Astrocyte (in vitro differentiated cells and primary cell): ENCODE measurements at regions not wholly inside any gene's neighbourhood (a gene's known extent, or its start where the extent isn't known, plus 50 kb on each side); places are given as distances from the start of the nearest gene placed in this dataset.
A peak's percentile ranks its signal among the peaks of the same experiment; 100 is the strongest.

ENCODE experiments used
- DNase-seq: peaks from one replicate; pipeline ENCODE4 v3.0.0-alpha.2; 2010; ENCODE audit warnings: low read depth
- FAIRE-seq: peaks from 2 replicates; lab custom pipeline; 2011; peaks lifted over from hg19 to GRCh38; lab: Jason Lieb, UNC
- H2AFZ ChIP-seq: 2 replicates; pipeline ENCODE4 v1.6.0; 2012; ENCODE audit warnings: low read depth, low read length, inconsistent platforms
- H3K27ac ChIP-seq: 2 replicates; pipeline ENCODE4 v1.5.1; 2011; ENCODE audit warnings: low read depth, low read length, inconsistent platforms
- H3K27me3 ChIP-seq: 2 replicates; pipeline ENCODE4 v1.6.0; 2011; ENCODE audit warnings: low read length, inconsistent platforms; ENCODE audit not compliant: insufficient read depth
- H3K36me3 ChIP-seq: 2 replicates; pipeline ENCODE4 v1.5.1; 2011; ENCODE audit warnings: low read length, inconsistent platforms; ENCODE audit not compliant: insufficient read depth
- H3K4me1 ChIP-seq: 2 replicates; pipeline ENCODE4 v1.5.1; 2011; ENCODE audit warnings: low read length, inconsistent platforms; ENCODE audit not compliant: insufficient read depth
- H3K4me2 ChIP-seq: 2 replicates; pipeline ENCODE4 v1.6.0; 2012; ENCODE audit warnings: low read length, inconsistent platforms
- H3K4me3 ChIP-seq: 2 replicates; pipeline ENCODE4 v1.5.1; 2011; ENCODE audit warnings: low read depth, mild to moderate bottlenecking, low read length, inconsistent platforms; ENCODE audit not compliant: insufficient read depth
- H3K79me2 ChIP-seq: 2 replicates; pipeline ENCODE4 v1.6.0; 2012; ENCODE audit warnings: mild to moderate bottlenecking, low read length, inconsistent platforms; ENCODE audit not compliant: insufficient read depth
- H3K9ac ChIP-seq: 2 replicates; pipeline ENCODE4 v1.6.0; 2012; ENCODE audit warnings: mild to moderate bottlenecking, low read length, inconsistent platforms
- H3K9me3 ChIP-seq: 2 replicates; pipeline ENCODE4 v1.5.1; 2012; ENCODE audit warnings: low read depth, mild to moderate bottlenecking, low read length, inconsistent platforms; ENCODE audit not compliant: insufficient read depth
- H4K20me1 ChIP-seq: 2 replicates; pipeline ENCODE4 v1.6.0; 2012; ENCODE audit warnings: low read length, inconsistent platforms; ENCODE audit not compliant: insufficient read depth
- H3K27ac Mint-ChIP-seq: one replicate; pipeline ENCODE4 v1.8.0; 2021; ENCODE audit warnings: mild to moderate bottlenecking, mixed read lengths; ENCODE audit not compliant: unreplicated experiment
- H3K27me3 Mint-ChIP-seq: one replicate; pipeline ENCODE4 v1.8.0; 2021; ENCODE audit warnings: low read depth, mixed read lengths; ENCODE audit not compliant: unreplicated experiment
- H3K36me3 Mint-ChIP-seq: one replicate; pipeline ENCODE4 v1.8.0; 2021; ENCODE audit warnings: low read depth, mixed read lengths; ENCODE audit not compliant: unreplicated experiment
- H3K4me1 Mint-ChIP-seq: one replicate; pipeline ENCODE4 v1.8.0; 2021; ENCODE audit warnings: low read depth, mixed read lengths; ENCODE audit not compliant: unreplicated experiment
- H3K4me3 Mint-ChIP-seq: one replicate; pipeline ENCODE4 v1.8.0; 2021; ENCODE audit warnings: mild to moderate bottlenecking, moderate library complexity, mixed read lengths; ENCODE audit not compliant: unreplicated experiment
- H3K9me3 Mint-ChIP-seq: one replicate; pipeline ENCODE4 v1.8.0; 2021; ENCODE audit warnings: mild to moderate bottlenecking, mixed read lengths; ENCODE audit not compliant: unreplicated experiment
- CTCF ChIP-seq: IDR thresholded peaks from 2 replicates; pipeline ENCODE4 v1.5.1; 2011; ENCODE audit warnings: low read depth, mild to moderate bottlenecking, inconsistent platforms, low read length, moderate library complexity; ENCODE audit not compliant: insufficient read depth
- EZH2 ChIP-seq: IDR thresholded peaks from 2 replicates; pipeline ENCODE4 v1.6.1; 2012; ENCODE audit warnings: mild to moderate bottlenecking, low read length, inconsistent platforms; ENCODE audit not compliant: insufficient read depth

- Histone ChIP-seq H3K36me3 (no peaks in the 10 kb centered on the region), H2AFZ (no peak overlapping the region), H3K27ac (no peak overlapping the region), H3K9ac (no peak overlapping the region), H4K20me1 (no peaks in the 10 kb centered on the region), H3K79me2 (no peaks in the 10 kb centered on the region), H3K4me3 (no peak overlapping the region), H3K4me2 (no peak overlapping the region), H3K27me3 (peaks cover 9% of the 10 kb centered on the region), H3K4me1 (no peaks in the 10 kb centered on the region), H3K9me3 (no peaks in the 10 kb centered on the region)
- DNase-seq (no peak), FAIRE-seq (no peak)
- Mint-ChIP-seq H3K4me1 (no peaks in the 10 kb centered on the region), H3K36me3 (no peaks in the 10 kb centered on the region), H3K9me3 (no peaks in the 10 kb centered on the region), H3K27me3 (peaks cover 50% of the 10 kb centered on the region), H3K27ac (no peak overlapping the region), H3K4me3 (no peak overlapping the region)
- TF ChIP-seq EZH2, result no peak
- no peak for TF ChIP-seq CTCF
Measured at GRCh38 chr16:48810436-48810802, 200.4 kb upstream of the N4BP1 start.

GRCh38 chr16:48790151-48790550, 180.2 kb upstream of the N4BP1 start:
- Mint-ChIP-seq H3K27ac (no peak overlapping the region), H3K4me3 (no peak overlapping the region), H3K4me1 (no peaks in the 10 kb centered on the region), H3K9me3 (no peaks in the 10 kb centered on the region), H3K36me3 (no peaks in the 10 kb centered on the region), H3K27me3 (peaks cover 11% of the 10 kb centered on the region)
- Histone ChIP-seq H3K9me3 (no peaks in the 10 kb centered on the region), H3K27ac (no peak overlapping the region), H3K4me3 (no peak overlapping the region), H3K4me2 (no peak overlapping the region), H3K27me3 (no peaks in the 10 kb centered on the region), H2AFZ (no peak overlapping the region), H4K20me1 (no peaks in the 10 kb centered on the region), H3K4me1 (no peaks in the 10 kb centered on the region), H3K79me2 (no peaks in the 10 kb centered on the region), H3K36me3 (no peaks in the 10 kb centered on the region), H3K9ac (no peak overlapping the region)
- FAIRE-seq (no peak), DNase-seq (no peak)
- TF ChIP-seq CTCF, result no peak
- TF ChIP-seq EZH2, result no peak

- Histone ChIP-seq H3K36me3 (no peaks in the 10 kb centered on the region), H3K9ac (no peak overlapping the region)
Measured at GRCh38 chr16:48788475-48788874, 178.5 kb upstream of the N4BP1 start.

More at GRCh38 chr16:48788475-48788874, 178.5 kb upstream of the N4BP1 start:
- H3K27ac Mint-ChIP-seq, result peak overlapping the region; percentile 2
- TF ChIP-seq CTCF (no peak), EZH2 (no peak)
- no peaks in the 10 kb centered on the region for H3K36me3 Mint-ChIP-seq
- Histone ChIP-seq H3K27me3 (no peaks in the 10 kb centered on the region), H3K9me3 (no peaks in the 10 kb centered on the region), H3K4me1 (no peaks in the 10 kb centered on the region), H3K4me2 (no peak overlapping the region), H4K20me1 (no peaks in the 10 kb centered on the region), H3K79me2 (no peaks in the 10 kb centered on the region), H2AFZ (no peak overlapping the region), H3K27ac (no peak overlapping the region), H3K4me3 (no peak overlapping the region)
- H3K27me3 Mint-ChIP-seq, result peaks cover 10% of the 10 kb centered on the region
- no peak overlapping the region for H3K4me3 Mint-ChIP-seq
- no peaks in the 10 kb centered on the region for H3K4me1 Mint-ChIP-seq
- H3K9me3 Mint-ChIP-seq, result no peaks in the 10 kb centered on the region
- DNase-seq (no peak), FAIRE-seq (no peak)
